ENCODE measurements at regions not wholly inside any gene's neighbourhood (a gene's known extent, or its start where the extent isn't known, plus 50 kb on each side); places are given as distances from the start of the nearest gene placed in this dataset.

GRCh38 chr17:33785281-33785680 lies 469.8 kb upstream of the CCL2 start:
- Histone ChIP-seq H3K4me1 (ENCODE audit: control insufficient read depth, extremely low read depth, insufficient read depth, low read length) (no peaks in the 10 kb centered on the region), H3K27me3 (ENCODE audit: control insufficient read depth, insufficient read depth, low read length) (no peaks in the 10 kb centered on the region), H3K4me2 (ENCODE audit: extremely low read depth, insufficient read depth, low read length) (no peak overlapping the region), H4K20me1 (ENCODE audit: control insufficient read depth, extremely low read depth, insufficient read depth, low read length) (no peaks in the 10 kb centered on the region), H3K27ac (ENCODE audit: insufficient read depth, low read length) (no peak overlapping the region), H3K9me3 (ENCODE audit: control insufficient read depth, insufficient read depth, low read depth, low read length) (no peaks in the 10 kb centered on the region), H3K4me3 (replicated peaks in 1 of 4; ENCODE audit: control extremely low read depth in 1 of 4, insufficient read depth in 1 of 4, low read depth in 3 of 4, low read length in 4 of 4) (no peak overlapping the region), H3K9ac (ENCODE audit: insufficient read depth, low read length) (no peak overlapping the region), H3K36me3 (ENCODE audit: control insufficient read depth, insufficient read depth, low read length) (no peaks in the 10 kb centered on the region), H3K79me2 (ENCODE audit: control insufficient read depth, insufficient read depth, low read length) (no peaks in the 10 kb centered on the region), H2AFZ (ENCODE audit: low read length) (no peak overlapping the region)
- DNase-seq (ENCODE audit: low read depth in 2 of 2) = no peak
- TF ChIP-seq, protein P1, sequence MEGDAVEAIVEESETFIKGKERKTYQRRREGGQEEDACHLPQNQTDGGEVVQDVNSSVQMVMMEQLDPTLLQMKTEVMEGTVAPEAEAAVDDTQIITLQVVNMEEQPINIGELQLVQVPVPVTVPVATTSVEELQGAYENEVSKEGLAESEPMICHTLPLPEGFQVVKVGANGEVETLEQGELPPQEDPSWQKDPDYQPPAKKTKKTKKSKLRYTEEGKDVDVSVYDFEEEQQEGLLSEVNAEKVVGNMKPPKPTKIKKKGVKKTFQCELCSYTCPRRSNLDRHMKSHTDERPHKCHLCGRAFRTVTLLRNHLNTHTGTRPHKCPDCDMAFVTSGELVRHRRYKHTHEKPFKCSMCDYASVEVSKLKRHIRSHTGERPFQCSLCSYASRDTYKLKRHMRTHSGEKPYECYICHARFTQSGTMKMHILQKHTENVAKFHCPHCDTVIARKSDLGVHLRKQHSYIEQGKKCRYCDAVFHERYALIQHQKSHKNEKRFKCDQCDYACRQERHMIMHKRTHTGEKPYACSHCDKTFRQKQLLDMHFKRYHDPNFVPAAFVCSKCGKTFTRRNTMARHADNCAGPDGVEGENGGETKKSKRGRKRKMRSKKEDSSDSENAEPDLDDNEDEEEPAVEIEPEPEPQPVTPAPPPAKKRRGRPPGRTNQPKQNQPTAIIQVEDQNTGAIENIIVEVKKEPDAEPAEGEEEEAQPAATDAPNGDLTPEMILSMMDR (conservative IDR thresholded peaks at IDR 0.05 in 1 of 2, IDR thresholded peaks at IDR 0.05 in 1 of 2; ENCODE audit: low read depth in 1 of 2, low read length in 2 of 2) = no peak
- TF ChIP-seq EZH2 (IDR thresholded peaks at IDR 0.05; ENCODE audit: low read length, missing control alignments) = no peak

DNA sequence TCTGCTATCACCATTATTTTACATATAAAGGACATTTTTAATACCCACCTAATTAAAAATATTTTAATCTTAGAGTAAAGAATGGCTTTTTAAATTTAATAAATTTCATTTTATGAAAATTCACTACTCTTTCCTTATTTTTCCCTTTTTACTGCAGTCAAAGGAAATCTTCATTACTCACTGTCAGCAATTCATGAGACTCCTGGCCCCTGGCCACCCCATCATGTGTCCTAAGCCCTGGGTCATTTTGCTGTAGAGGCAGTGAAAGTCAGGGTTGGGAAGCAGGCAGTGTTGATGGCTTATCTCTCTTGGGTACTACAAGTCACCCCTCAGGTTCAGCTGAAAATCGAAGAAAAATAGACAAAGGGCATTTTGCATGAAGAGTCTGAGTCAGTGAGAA lies 468.6 kb upstream of the CCL2 start:
- Histone ChIP-seq H2AFZ (ENCODE audit: low read length) (no peak overlapping the region), H4K20me1 (ENCODE audit: control insufficient read depth, extremely low read depth, insufficient read depth, low read length) (no peaks in the 10 kb centered on the region), H3K27ac (ENCODE audit: insufficient read depth, low read length) (no peak overlapping the region), H3K4me3 (replicated peaks in 1 of 4; ENCODE audit: control extremely low read depth in 1 of 4, insufficient read depth in 1 of 4, low read depth in 3 of 4, low read length in 4 of 4) (no peak overlapping the region), H3K4me2 (ENCODE audit: extremely low read depth, insufficient read depth, low read length) (no peak overlapping the region), H3K36me3 (ENCODE audit: control insufficient read depth, insufficient read depth, low read length) (no peaks in the 10 kb centered on the region), H3K27me3 (ENCODE audit: control insufficient read depth, insufficient read depth, low read length) (no peaks in the 10 kb centered on the region), H3K4me1 (ENCODE audit: control insufficient read depth, extremely low read depth, insufficient read depth, low read length) (no peaks in the 10 kb centered on the region), H3K9me3 (ENCODE audit: control insufficient read depth, insufficient read depth, low read depth, low read length) (no peaks in the 10 kb centered on the region), H3K9ac (ENCODE audit: insufficient read depth, low read length) (no peak overlapping the region), H3K79me2 (ENCODE audit: control insufficient read depth, insufficient read depth, low read length) (no peaks in the 10 kb centered on the region)
- no peak for TF ChIP-seq EZH2 (IDR thresholded peaks at IDR 0.05; ENCODE audit: low read length, missing control alignments)
- TF ChIP-seq, protein P1 (conservative IDR thresholded peaks at IDR 0.05 in 1 of 2, IDR thresholded peaks at IDR 0.05 in 1 of 2; ENCODE audit: low read depth in 1 of 2, low read length in 2 of 2) = no peak
- no peak for DNase-seq (ENCODE audit: low read depth in 2 of 2)

- Histone ChIP-seq H3K27me3 (ENCODE audit: control insufficient read depth, insufficient read depth, low read length) (no peaks in the 10 kb centered on the region), H2AFZ (ENCODE audit: low read length) (no peak overlapping the region), H3K4me2 (ENCODE audit: extremely low read depth, insufficient read depth, low read length) (no peak overlapping the region), H3K9ac (ENCODE audit: insufficient read depth, low read length) (no peak overlapping the region), H3K79me2 (ENCODE audit: control insufficient read depth, insufficient read depth, low read length) (no peaks in the 10 kb centered on the region), H4K20me1 (ENCODE audit: control insufficient read depth, extremely low read depth, insufficient read depth, low read length) (no peaks in the 10 kb centered on the region), H3K27ac (ENCODE audit: insufficient read depth, low read length) (no peak overlapping the region), H3K4me3 (replicated peaks in 1 of 4; ENCODE audit: control extremely low read depth in 1 of 4, insufficient read depth in 1 of 4, low read depth in 3 of 4, low read length in 4 of 4) (no peak overlapping the region), H3K36me3 (ENCODE audit: control insufficient read depth, insufficient read depth, low read length) (no peaks in the 10 kb centered on the region), H3K9me3 (ENCODE audit: control insufficient read depth, insufficient read depth, low read depth, low read length) (no peaks in the 10 kb centered on the region), H3K4me1 (ENCODE audit: control insufficient read depth, extremely low read depth, insufficient read depth, low read length) (no peaks in the 10 kb centered on the region)
- TF ChIP-seq, protein P1 (conservative IDR thresholded peaks at IDR 0.05 in 1 of 2, IDR thresholded peaks at IDR 0.05 in 1 of 2; ENCODE audit: low read depth in 1 of 2, low read length in 2 of 2) = no peak
- no peak for TF ChIP-seq EZH2 (IDR thresholded peaks at IDR 0.05; ENCODE audit: low read length, missing control alignments)
- DNase-seq (ENCODE audit: low read depth in 2 of 2) = no peak
Observed at GRCh38 chr17:33789658-33790057, 465.4 kb upstream of the CCL2 start.

Measured in fibroblast of lung (primary cell).